Gastrocnemius medialis (tissue), 4 donors: ENCODE measurements at regions not wholly inside any gene's neighbourhood (a gene's known extent, or its start where the extent isn't known, plus 50 kb on each side); places are given as distances from the start of the nearest gene placed in this dataset.

Experiments
- CTCF ChIP-seq, 5 experiments: fragments of 450-650 bp in 3 of 5; fragments of 200-600 bp in 2 of 5; sonication (generic) in 2 of 5; IDR thresholded peaks in 4 of 5; conservative IDR thresholded peaks in 1 of 5; 1 replicate in 4 of 5; 2 replicates in 1 of 5; pipeline ENCODE4 v1.5.1; 2016 to 2019; ENCODE audit warnings: antibody characterized with exemption in 5 of 5, mild to moderate bottlenecking in 3 of 5, moderate library complexity in 3 of 5
- POLR2A ChIP-seq, 2 donors: fragments of 450-650 bp; IDR thresholded peaks; one replicate each; pipeline ENCODE4 v1.6.1; 2017; ENCODE audit warnings: antibody characterized with exemption in 2 of 2, mild to moderate bottlenecking in 2 of 2, moderate library complexity in 2 of 2

GRCh38 chr5:51558682-51559081 lies 175.4 kb downstream of the ISL1 start:
- no peak for TF ChIP-seq CTCF (IDR thresholded peaks at IDR 0.05 in 4 of 5, conservative IDR thresholded peaks at IDR 0.05 in 1 of 5)
- TF ChIP-seq POLR2A (IDR thresholded peaks at IDR 0.05) = no peak
